ENCODE measurements at regions not wholly inside any gene's neighbourhood (a gene's known extent, or its start where the extent isn't known, plus 50 kb on each side); places are given as distances from the start of the nearest gene placed in this dataset.

- TF ChIP-seq CTCF (IDR thresholded peaks at IDR 0.05), result no peak
- TF ChIP-seq EP300 (IDR thresholded peaks at IDR 0.05), result no peak
- no peak for TF ChIP-seq POLR2AphosphoS5 (IDR thresholded peaks at IDR 0.05)
- no peak for TF ChIP-seq POLR2A (IDR thresholded peaks at IDR 0.05)
Measured at GRCh38 chr16:55964923-55965475, 89.8 kb upstream of the CES5A start.
